ENCODE measurements at regions not wholly inside any gene's neighbourhood (a gene's known extent, or its start where the extent isn't known, plus 50 kb on each side); places are given as distances from the start of the nearest gene placed in this dataset.
"Not testable (repeated sequence)": the region's sequence is repeated elsewhere in the genome, so short reads cannot be mapped to it uniquely, and the experiment has no call there.

- Histone ChIP-seq H3K27me3 (no peaks in the 10 kb centered on the region), H3K4me3 (no peak overlapping the region), H3K36me3 (no peaks in the 10 kb centered on the region), H3K4me1 (peaks cover 0 to 14% (median under 1%) of the 10 kb centered on the region in 12 donors), H3K27ac (no peak overlapping the region), H3K9me3 (no peaks in the 10 kb centered on the region)
- WGBS, 4 donors, result 96 to 99% (median 97%) methylated on average over 9 of the region's 9 CpGs
- intact Hi-C loops (cut with DNase I), result no loop called here
- ATAC-seq, result no peak
- TF ChIP-seq CTCF (IDR thresholded peaks at IDR 0.05) (no peak), POLR2A (IDR thresholded peaks at IDR 0.05) (no peak)
- DNase-seq, result no peak
These were observed 352.9 kb downstream of the TXNL1 start for GRCh38 chr18:56285387-56286065.

- peaks cover 0 to 2% (median 0%) of the 10 kb centered on the region in 12 donors for H3K4me1 ChIP-seq
- WGBS, 4 donors, result 74 to 93% (median 86%) methylated on average over 1 of the region's 1 CpG
- DNase-seq (no peak), ATAC-seq (no peak)
- no peak overlapping the region for H3K4me3 ChIP-seq
- H3K27me3 ChIP-seq, result no peaks in the 10 kb centered on the region
- intact Hi-C loops (cut with DNase I), result no loop called here
- no peaks in the 10 kb centered on the region for H3K36me3 ChIP-seq
- no peak overlapping the region for H3K27ac ChIP-seq
- TF ChIP-seq POLR2A (IDR thresholded peaks at IDR 0.05) (no peak), CTCF (IDR thresholded peaks at IDR 0.05) (no peak)
- peaks cover 0 to 2% (median 0%) of the 10 kb centered on the region in 12 donors for H3K9me3 ChIP-seq
These were observed 354.1 kb downstream of the TXNL1 start for GRCh38 chr18:56284319-56284718.

GRCh38 chr18:56283316-56283715 is 355.1 kb downstream of the TXNL1 start:
- intact Hi-C loops (cut with DNase I), result no loop called here
- Histone ChIP-seq H3K4me1 (no peaks in the 10 kb centered on the region), H3K9me3 (peaks cover 0 to 6% (median 0%) of the 10 kb centered on the region in 12 donors), H3K36me3 (no peaks in the 10 kb centered on the region), H3K4me3 (no peak overlapping the region), H3K27me3 (no peaks in the 10 kb centered on the region), H3K27ac (no peak overlapping the region)
- ATAC-seq (no peak), DNase-seq (no peak)
- TF ChIP-seq CTCF (IDR thresholded peaks at IDR 0.05) (no peak), POLR2A (IDR thresholded peaks at IDR 0.05) (no peak)

- H3K36me3 ChIP-seq, result no peaks in the 10 kb centered on the region
These were observed 355.9 kb downstream of the TXNL1 start for GRCh38 chr18:56282234-56283104.

GRCh38 chr18:56279816-56280215 is 358.6 kb downstream of the TXNL1 start:
- H3K36me3 ChIP-seq; H3K9me3 ChIP-seq; intact Hi-C loops (cut with DNase I); H3K27me3 ChIP-seq; H3K4me1 ChIP-seq; H3K27ac ChIP-seq; DNase-seq; ATAC-seq; H3K4me3 ChIP-seq: not testable (repeated sequence)
- WGBS, 4 donors, result 69 to 80% (median 76%) methylated on average over 3 of the region's 3 CpGs

More at GRCh38 chr18:56282234-56283104, 355.9 kb downstream of the TXNL1 start:
- no peaks in the 10 kb centered on the region for H3K4me1 ChIP-seq
- H3K4me3 ChIP-seq, result no peak overlapping the region
- peaks cover 0 to 6% (median 0%) of the 10 kb centered on the region in 12 donors for H3K9me3 ChIP-seq
- WGBS, 4 donors, result 92 to 94% (median 93%) methylated on average over 8 of the region's 8 CpGs
- no peak overlapping the region for H3K27ac ChIP-seq
- DNase-seq (no peak), ATAC-seq (no peak)
- intact Hi-C loops (cut with DNase I), result no loop called here
- TF ChIP-seq CTCF (IDR thresholded peaks at IDR 0.05) (no peak), POLR2A (IDR thresholded peaks at IDR 0.05) (no peak)
- no peaks in the 10 kb centered on the region for H3K27me3 ChIP-seq
